ENCODE measurements at regions not wholly inside any gene's neighbourhood (a gene's known extent, or its start where the extent isn't known, plus 50 kb on each side); places are given as distances from the start of the nearest gene placed in this dataset.

GRCh38 chr9:103152473-103152872 lies 157.3 kb downstream of the CYLC2 start:
- TF ChIP-seq CTCF (optimal IDR thresholded peaks at IDR 0.05 in 1 of 3, IDR thresholded peaks at IDR 0.05 in 1 of 3, conservative IDR thresholded peaks at IDR 0.05 in 1 of 3; ENCODE audit: extremely low read depth in 1 of 3, insufficient read depth in 2 of 3, low read length in 3 of 3) (no peak), EZH2 (IDR thresholded peaks at IDR 0.05; ENCODE audit: low read length) (no peak)

All from keratinocyte (primary cell).